GM18907 (cell line): ENCODE measurements at regions not wholly inside any gene's neighbourhood (a gene's known extent, or its start where the extent isn't known, plus 50 kb on each side); places are given as distances from the start of the nearest gene placed in this dataset.

ENCODE experiments used
- ATAC-seq: cut with Tn5 transposase; IDR thresholded peaks from one replicate; pipeline ENCODE4 v1.9.1; 2021; ENCODE audit warnings: mild to moderate bottlenecking, moderate library complexity; ENCODE audit not compliant: unreplicated experiment

DNA sequence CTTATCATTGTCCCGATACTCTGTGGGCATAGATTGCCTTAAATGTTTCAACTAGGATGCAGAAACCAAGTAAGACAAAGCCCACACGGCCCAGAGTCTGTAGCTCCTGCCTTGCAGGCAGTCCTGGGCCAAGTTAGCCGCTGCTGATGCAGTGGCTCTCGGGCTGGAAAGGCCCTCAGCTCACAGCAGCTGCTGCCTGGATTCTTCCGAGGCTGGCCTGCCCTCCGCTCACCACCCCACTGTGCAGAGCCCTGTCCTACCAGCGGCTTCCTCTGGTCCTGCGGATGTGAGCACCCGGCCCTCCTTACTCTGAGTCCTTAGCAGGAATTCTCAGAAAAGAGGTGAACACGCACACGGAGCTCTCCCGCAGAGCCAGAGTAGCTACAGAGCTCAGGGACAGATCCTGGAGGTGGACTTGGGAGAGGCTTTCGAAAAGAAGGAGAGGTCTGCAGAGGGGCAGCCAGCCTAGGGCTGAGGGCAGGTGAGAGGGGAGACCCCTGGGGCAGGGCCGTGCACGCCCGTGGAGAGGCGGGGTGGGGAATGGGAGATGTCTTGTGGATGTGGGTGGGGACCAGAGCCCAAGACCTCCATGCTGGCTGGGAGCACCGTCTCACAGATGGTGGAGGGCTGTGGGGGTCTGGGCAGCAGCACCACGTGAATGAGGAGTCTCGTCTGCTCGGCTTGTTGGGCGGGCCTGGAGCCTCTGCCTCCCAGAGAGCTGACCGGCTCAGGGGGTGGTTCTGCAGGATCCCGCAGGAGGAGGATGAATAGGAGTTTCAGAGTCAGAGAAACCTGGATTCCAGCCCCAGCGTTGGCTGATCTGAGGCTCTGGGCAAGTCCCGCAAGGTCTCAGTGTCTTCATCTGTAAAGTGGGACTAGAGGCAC lies 117.4 kb upstream of the B3GAT1 start:
- ATAC-seq = no peak

DNA sequence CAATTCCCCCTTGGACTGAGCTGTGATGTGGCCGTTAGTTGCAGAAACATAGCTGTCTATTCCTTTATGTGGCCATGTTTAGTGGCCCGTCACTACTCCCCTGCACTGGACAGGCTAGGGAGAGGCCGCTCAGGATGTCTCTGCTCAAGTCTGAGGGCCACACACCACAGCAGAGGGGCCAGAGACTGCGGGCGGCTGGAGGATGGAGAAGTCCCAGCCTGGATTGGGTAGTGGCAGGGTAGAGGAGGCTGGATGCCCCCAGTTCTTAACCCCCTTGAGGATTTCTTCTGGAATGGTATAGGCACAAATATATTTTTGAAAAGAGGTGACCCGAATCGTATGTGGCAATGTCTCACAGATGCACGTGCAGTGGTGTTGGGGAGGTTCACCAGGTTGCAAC lies 116.4 kb upstream of the B3GAT1 start:
- no peak for ATAC-seq

DNA sequence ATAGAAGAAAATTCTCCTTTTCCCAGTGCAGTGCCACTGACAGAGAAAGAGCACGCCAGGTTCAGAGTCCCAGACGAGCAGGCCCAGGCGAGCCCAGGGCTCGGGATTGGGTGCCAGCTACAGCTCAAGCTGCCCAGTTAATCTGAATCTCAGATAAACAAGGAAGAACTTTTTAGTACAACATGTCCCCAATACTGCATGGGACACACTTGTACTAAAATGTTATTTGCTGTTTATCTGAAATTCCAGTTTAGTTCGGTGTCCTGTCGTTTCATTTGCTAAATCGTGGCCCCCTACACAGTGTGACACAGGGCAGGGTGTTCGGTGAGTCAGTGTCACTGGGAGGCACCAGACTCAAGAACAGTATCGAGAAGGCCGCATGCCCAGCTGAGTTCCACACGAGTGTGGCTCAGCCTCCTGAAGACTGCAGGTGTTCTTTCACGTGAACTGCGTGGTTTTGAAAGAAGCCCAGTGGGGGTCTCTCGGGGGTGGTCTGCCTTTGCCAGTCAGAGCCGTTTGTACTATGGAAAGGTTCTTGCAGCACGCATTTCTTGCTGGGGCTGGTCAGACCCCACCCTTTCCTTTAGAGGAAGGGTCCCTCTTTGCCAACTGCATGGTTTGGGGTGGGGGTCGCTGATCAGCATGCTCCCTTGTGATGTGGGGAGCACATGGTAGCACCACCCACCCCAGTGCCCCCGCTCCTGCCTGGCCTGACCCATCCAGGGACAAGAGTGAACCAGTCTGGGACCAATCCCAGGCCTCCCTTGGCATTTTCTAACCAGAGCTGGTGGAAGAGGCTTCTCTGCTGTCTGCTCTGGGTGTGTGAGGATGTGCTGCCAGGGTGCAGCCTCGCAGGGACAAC lies 115.6 kb upstream of the B3GAT1 start:
- ATAC-seq = no peak

DNA sequence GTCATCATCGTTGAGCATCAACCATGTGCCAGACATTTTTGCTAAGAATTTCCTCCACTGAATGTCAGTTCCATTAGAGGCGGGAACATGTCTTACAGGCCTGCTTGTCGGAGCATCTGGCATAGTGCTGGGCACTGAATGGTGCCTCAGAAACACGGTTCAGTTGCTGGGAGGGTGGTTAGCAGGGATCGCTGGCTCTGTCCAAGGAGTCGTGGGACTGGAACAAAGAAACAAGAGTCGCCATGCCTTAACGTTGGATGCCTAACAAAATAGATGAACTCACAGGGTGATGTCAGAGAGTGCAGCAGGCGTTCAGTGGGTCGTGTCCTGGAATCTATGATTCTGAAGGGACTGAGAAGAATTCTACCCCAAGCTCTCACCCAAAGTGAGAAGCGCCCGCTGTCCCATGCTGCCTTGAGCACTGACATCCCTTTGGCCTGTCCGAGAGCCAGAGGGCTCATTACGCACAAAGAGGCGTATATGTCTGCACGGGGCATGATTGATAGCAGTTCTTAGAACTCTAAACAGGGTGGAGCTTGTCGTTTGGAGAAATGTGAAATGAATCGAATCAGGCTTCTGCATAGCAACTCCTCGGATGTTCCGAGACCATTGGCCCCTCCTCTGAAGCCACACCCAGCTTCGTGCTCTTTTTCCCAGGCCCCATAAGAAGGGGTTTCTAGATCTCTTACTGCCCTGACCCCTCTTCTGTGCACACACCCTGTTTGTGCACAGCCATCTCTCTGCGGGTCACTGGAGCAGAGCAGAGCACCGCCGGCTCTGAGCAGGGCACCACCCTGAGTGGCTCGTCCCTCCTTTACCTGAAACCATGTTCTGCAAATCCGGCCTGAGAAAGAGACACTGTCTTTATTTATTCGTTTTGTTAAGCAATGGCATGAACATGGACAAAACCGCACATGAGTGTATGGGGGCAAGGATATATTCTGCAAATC lies 113.1 kb upstream of the B3GAT1 start:
- no peak for ATAC-seq

DNA sequence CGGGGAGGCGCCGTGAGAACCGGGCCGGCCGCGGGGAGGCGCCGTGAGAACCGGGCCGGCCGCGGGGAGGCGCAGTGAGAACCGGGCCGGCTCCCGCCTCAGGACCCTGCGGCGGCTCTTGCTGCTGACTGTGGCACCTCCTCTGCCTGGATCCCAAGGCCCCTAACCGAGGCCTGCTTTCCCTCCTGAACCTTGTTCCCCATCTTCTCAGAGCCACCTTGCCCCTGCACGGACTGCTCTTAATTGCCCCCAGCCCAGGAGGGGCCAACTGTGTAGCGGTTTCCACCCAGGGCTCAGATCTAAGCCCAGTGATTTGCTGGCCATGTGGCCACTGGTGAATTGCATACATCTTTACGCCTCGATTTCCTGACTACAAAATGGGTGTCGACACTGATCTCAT lies 112.2 kb upstream of the B3GAT1 start:
- ATAC-seq = no peak

DNA sequence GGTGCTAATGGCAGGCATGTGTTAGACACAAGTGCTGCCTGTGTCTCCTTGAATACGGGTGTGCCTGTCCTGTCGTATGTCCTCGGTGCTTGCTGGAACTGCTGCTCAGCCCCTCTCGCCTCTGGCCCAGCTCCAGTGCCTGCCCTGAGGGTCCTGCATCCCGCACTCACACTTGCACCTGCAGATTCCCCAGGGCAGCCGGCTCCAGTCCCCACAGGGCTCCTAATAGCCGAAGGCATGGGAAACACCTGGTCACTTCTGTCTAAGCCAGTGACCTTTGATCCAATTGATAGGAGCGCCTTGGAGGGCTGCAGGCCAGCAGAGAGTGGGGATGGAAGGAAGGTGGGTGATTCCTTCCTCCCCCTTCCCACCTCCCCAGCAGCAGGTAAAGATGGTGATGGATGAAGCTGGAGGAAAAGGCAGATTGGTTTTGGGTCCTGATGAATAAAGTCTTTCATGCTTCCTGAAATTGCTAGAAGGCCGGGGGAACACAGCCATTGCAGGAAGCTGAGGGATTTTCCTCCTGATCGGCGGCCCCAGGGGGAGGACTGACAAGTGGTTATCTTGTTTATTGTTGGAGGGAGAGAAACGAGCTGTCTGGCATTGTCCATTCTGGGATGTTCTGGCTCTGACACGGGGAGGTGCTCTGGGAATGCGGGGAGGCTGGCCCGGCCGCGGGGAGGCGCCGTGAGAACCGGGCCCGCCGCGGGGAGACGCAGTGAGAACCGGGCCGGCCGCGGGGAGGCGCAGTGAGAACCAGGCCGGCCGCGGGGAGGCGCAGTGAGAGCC lies 110.9 kb upstream of the B3GAT1 start:
- no peak for ATAC-seq

DNA sequence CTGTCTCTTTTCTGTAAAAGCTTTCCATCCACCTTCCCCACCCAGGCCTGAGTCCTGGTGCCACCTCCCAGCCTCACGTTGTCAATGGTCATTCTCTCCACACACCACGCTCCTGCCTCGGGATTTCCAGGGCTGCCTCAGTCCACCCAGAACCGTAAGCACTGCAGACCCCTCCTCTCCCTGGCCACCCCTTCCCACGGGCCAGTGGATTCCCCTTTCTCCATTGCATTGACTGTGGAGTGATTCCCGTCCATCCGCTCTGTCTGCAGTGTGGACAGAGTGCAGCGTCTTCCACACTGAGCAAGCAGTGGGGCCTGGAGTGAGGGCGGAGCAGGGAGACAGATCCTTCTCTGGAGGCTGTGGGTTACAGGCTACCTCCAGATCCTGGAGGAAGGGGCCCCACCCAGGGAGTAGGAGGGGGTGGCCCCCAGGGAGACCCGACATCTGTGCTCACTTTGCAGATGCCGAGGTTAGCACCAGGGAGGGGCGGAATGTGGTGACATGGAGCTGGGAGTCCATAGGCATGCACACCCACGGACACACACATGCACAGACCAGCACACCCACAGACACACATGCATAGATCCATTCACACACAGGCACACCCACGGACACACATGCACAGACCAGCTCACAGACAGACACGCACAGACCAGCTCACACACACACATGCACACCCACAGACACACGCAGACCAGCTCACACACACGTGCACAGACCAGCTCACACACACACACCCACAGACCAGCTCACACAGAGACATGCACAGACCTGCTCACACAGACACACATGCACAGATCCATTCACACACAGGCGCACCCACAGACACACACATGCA lies 109.6 kb upstream of the B3GAT1 start:
- ATAC-seq = no peak

DNA sequence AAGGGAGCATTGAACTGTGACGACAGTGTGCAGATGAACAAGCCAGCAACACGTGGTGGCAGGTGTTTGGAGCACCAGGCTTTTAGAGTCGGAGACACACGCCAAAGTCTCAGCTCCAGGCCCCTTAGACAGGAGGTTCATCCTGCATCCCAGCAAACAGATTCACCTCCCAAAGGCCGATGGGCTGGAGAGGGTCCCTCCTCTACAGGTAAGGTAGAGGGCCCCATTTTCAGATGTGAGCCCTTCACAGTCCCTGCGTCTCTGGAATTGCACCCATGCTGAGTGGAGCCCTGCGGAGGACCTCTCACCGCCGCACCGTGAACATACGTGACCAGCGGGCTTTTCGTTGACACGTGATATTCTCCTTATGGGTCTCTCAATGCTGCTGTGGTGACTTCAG lies 109.0 kb upstream of the B3GAT1 start:
- ATAC-seq = no peak

DNA sequence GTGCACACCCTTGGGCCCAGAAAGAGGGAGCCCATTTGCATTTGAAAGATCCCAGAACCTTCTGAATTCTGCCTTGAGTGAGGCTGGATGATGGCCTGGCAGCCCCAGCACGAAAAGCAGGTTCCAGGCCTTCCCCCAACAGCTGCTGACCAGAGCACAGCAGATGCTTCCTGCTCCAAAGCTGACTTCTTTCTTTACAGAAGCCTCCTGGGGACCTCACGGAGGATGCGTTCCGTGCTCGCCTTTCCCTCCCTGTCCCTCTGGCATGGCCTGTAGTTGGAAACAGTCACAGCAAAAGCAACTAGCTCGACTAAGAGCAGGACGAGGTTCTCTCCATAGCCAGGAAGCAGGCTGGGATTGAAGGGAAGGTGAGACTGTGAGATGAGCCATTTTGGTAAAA lies 107.7 kb upstream of the B3GAT1 start:
- ATAC-seq = no peak

DNA sequence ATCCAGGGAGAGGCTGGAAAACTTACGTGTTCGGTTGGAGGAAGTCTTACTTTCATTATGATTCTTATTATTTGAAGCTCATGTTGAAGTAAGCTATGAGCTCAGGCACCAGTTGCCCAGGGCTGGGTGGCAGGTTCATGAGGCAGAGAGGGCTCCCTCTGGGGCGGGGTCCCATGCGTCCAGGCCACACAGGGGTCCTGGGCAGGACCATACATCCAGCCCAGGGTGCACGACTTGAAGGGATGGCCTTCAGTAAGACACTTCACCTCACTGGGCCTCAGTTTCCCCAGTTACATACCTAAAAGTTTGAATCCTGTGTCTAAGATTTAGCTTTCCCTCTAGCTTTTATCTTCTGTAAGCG lies 107.3 kb upstream of the B3GAT1 start:
- ATAC-seq = no peak

DNA sequence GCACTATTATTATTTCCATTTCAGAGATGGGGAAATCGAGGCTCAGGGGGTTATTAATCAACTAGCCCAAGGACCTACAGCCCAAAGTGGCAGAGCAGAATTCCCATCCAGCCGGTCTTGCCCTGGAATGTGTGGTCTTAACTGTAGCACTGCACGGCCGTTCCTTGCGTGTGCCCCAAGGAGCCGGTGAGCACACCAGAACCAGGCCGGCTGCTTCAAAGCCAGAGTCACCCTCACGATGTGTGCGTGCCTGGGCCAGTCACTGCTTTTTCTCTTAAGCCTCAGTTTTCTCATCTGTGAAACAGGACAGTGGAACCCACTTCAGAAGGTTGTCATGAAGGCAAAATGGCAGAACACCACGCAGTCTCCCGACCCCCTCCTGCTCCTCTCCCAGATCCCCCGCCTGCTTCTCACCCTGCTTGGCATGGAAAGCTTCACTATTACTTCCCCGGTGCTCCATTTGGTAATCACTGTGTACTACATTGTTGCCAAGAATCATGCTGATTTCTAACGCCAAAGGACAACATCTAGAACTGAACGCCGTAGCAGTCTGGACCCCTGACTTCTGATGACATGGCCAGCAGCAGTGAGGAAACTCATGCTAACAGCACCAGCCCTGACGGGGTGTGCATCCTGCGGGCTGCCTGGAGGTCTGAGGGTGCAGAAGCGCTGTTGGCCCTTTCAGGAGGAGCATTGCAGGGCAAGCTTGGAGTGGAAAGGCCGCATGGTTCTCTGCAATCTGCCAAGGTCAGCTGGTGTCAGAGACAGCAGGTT lies 106.8 kb upstream of the B3GAT1 start:
- ATAC-seq = no peak

DNA sequence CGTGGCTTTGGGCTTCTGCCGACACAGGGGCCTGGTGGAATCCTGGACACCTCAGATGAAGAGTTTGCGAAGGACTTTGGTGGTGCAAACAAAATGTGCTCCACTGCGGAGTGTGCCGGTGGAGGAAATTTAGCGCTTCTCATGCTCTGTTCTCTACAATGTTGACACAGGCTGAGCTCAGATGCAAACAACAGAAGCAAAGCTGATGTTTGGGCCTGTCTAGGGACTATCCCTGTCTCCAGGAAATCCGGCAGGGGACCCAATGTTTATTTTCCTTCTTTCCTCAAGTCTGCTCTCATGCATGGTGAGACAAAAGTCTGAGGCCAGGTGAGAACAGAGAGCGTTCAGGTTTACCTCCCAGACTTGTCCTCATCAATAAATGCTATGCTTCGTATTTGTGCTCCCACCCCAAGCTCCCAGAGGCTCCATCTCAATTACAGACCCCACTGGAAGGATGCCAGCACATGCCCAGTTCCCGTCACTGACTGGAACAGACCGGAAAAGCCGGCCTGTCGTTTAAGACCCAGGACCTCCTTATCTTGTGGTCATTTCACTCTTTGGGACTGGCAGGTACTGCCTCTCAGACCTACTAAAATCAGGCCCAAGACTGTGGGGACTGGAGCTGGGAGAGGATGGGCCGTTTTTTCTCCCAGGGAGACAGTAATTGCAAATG lies 105.7 kb upstream of the B3GAT1 start:
- no peak for ATAC-seq

DNA sequence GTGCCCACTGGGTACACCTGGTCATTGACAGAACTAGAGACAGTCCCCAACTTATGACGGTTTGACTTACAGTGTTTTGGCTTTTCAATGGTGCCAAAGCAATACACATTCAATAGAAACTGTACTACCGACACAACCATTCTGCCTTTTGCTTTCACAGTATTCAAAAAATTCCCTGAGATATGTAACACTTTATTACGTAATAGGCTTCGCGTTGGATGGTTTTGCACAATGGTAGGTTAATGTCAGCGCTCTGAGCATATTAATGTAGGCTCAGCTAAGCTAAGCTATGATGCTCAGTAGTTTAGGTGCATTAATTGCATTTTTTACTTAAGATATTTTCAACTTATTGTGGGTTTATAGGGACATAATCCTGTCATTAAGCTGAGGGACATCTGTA lies 105.1 kb upstream of the B3GAT1 start:
- ATAC-seq = no peak

DNA sequence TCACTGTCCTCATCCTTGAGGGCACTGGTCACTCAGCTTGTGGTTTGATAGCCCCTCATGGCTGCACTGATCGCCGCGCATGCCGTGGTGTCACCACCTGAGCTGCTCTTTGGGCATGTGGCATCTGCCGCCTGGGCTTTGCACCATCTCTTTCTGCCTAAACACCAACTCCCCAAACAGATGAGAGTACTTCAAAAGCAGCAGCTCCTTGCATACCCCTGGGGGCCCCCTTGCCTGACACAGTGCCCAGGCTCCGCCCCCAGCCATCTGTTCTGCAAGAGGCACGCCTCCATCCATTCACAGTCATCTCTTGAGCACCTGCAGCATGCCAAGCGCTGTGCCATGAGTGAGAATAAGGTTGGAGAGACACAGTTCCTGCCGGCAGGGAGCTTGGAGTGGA lies 104.5 kb upstream of the B3GAT1 start:
- no peak for ATAC-seq

DNA sequence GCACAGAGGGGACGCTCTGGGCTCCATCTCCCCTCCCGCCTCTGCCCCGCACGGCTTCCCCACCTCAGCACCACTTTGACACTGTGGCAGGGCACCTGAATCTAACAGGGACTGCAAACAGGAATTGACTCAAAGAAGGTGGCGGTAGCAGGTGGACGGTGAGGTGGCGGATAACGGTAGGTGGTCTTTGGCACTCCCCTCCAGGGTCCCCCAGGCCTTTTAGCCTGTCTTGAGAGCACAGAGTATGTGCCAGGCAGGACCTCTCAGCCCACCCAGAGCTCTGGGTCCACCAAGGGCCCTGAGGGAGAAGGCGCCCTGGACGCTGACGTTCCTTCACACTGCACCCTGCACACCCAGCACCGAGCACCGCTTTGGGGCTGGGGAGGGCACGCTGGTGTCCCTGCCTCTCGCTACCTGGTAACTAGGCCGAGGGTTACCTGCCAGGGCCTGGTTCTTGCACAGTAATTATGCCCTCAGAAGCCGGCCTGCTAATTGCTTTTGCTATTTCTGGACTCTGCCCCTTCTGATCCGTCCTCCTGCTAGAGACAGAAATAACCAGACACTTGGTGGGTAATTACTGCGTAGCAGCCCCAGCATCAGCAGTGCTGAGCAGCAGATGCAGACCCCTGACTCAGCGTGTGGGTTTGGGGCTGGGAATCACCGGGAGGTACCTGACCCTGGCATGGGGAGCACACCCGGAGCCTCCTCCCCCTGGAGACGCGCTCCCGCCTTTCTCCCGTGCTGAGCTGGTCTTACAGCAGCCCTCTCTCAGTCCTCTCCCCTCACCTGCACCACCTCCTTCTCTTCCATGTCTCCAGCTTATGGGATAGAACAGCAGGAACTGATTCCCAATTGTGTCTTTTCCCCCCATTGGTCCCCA lies 103.3 kb upstream of the B3GAT1 start:
- no peak for ATAC-seq

DNA sequence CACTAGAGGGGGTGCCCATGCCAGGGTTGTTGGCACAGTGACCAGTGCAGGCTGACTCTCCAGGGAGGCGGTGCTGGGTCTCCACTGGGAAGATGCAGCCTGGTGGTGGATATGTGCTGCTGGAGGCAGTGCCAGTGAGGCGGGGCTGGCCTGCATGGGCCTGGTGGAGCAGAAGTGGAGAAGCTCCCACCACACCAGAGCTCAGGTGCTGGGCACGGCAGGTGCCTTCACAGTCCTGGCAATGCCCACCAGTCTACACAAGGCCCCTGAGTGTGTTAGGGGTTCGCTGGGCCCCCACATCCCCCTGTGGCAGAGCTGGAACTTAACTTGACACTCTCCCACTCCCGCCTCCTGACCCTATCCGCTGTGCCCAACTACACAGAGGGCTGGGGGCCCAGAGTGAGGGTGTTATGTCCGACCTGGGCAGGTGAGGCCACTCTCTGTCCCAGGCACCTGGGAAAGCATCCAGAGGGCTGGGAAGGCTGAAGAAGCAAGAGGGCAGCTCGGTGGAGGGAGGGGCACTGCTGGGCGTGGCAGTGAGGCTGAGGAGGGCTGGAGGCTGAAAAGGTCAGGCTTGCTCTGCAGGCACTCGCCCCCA lies 102.4 kb upstream of the B3GAT1 start:
- no peak for ATAC-seq
